ENCODE measurements at regions not wholly inside any gene's neighbourhood (a gene's known extent, or its start where the extent isn't known, plus 50 kb on each side); places are given as distances from the start of the nearest gene placed in this dataset.

GRCh38 chr2:41968182-41968578 lies 79.6 kb upstream of the PKDCC start:
- Histone ChIP-seq H3K4me3 (ENCODE audit: low read length) (no peak overlapping the region), H3K36me3 (ENCODE audit: insufficient read depth, low read length) (no peaks in the 10 kb centered on the region), H3K4me1 (ENCODE audit: insufficient read depth, low read length) (peaks cover 16% of the 10 kb centered on the region), H3K27me3 (ENCODE audit: insufficient read depth, low read length) (no peaks in the 10 kb centered on the region), H3K9me3 (ENCODE audit: insufficient read depth, low read depth, low read length) (no peaks in the 10 kb centered on the region), H3K9ac (ENCODE audit: low read depth, low read length) (no peak overlapping the region), H3K27ac (ENCODE audit: low read depth, low read length) (no peak overlapping the region)
- 44% methylated on average over 2 of the region's 2 CpGs for WGBS

- H3K9me3 ChIP-seq (ENCODE audit: insufficient read depth, low read depth, low read length) = no peaks in the 10 kb centered on the region
- H3K4me1 ChIP-seq (ENCODE audit: insufficient read depth, low read length) = peaks cover 2% of the 10 kb centered on the region; the same call in 1 of the 2 replicates
- no peaks in the 10 kb centered on the region for H3K27me3 ChIP-seq (ENCODE audit: insufficient read depth, low read length)
- WGBS = 77% methylated on average over 6 of the region's 8 CpGs
- H3K9ac ChIP-seq (ENCODE audit: low read depth, low read length) = no peak overlapping the region
- H3K4me3 ChIP-seq (ENCODE audit: low read length) = no peak overlapping the region
- H3K36me3 ChIP-seq (ENCODE audit: insufficient read depth, low read length) = no peaks in the 10 kb centered on the region
- H3K27ac ChIP-seq (ENCODE audit: low read depth, low read length) = no peak overlapping the region
These were observed 76.7 kb upstream of the PKDCC start for GRCh38 chr2:41970988-41971660.

GRCh38 chr2:41972179-41972578 lies 75.6 kb upstream of the PKDCC start:
- no peak overlapping the region for H3K4me3 ChIP-seq (ENCODE audit: low read length)
- H3K4me1 ChIP-seq (ENCODE audit: insufficient read depth, low read length) = peaks cover 2% of the 10 kb centered on the region; the same call in 1 of the 2 replicates
- no peaks in the 10 kb centered on the region for H3K36me3 ChIP-seq (ENCODE audit: insufficient read depth, low read length)
- no peak overlapping the region for H3K9ac ChIP-seq (ENCODE audit: low read depth, low read length)
- H3K27ac ChIP-seq (ENCODE audit: low read depth, low read length) = no peak overlapping the region
- 93% methylated on average over 2 of the region's 2 CpGs for WGBS
- no peaks in the 10 kb centered on the region for H3K27me3 ChIP-seq (ENCODE audit: insufficient read depth, low read length)
- H3K9me3 ChIP-seq (ENCODE audit: insufficient read depth, low read depth, low read length) = no peaks in the 10 kb centered on the region

GRCh38 chr2:41972819-41973218 lies 75.0 kb upstream of the PKDCC start:
- no peaks in the 10 kb centered on the region for H3K9me3 ChIP-seq (ENCODE audit: insufficient read depth, low read depth, low read length)
- H3K36me3 ChIP-seq (ENCODE audit: insufficient read depth, low read length) = no peaks in the 10 kb centered on the region
- H3K27me3 ChIP-seq (ENCODE audit: insufficient read depth, low read length) = no peaks in the 10 kb centered on the region
- H3K27ac ChIP-seq (ENCODE audit: low read depth, low read length) = no peak overlapping the region
- H3K9ac ChIP-seq (ENCODE audit: low read depth, low read length) = no peak overlapping the region
- peaks cover 2% of the 10 kb centered on the region; the same call in 1 of the 2 replicates for H3K4me1 ChIP-seq (ENCODE audit: insufficient read depth, low read length)
- H3K4me3 ChIP-seq (ENCODE audit: low read length) = no peak overlapping the region
- WGBS = 81% methylated on average over 7 of the region's 8 CpGs

- Histone ChIP-seq H3K36me3 (ENCODE audit: insufficient read depth, low read length) (no peaks in the 10 kb centered on the region), H3K9ac (ENCODE audit: low read depth, low read length) (no peak overlapping the region), H3K4me1 (ENCODE audit: insufficient read depth, low read length) (no peaks in the 10 kb centered on the region), H3K27ac (ENCODE audit: low read depth, low read length) (no peak overlapping the region), H3K27me3 (ENCODE audit: insufficient read depth, low read length) (no peaks in the 10 kb centered on the region), H3K9me3 (ENCODE audit: insufficient read depth, low read depth, low read length) (no peaks in the 10 kb centered on the region), H3K4me3 (ENCODE audit: low read length) (no peak overlapping the region)
- 85% methylated on average over 4 of the region's 4 CpGs for WGBS
These were observed 74.0 kb upstream of the PKDCC start for GRCh38 chr2:41973871-41974270.

GRCh38 chr2:41981417-41981816 lies 66.4 kb upstream of the PKDCC start:
- Histone ChIP-seq H3K9me3 (ENCODE audit: insufficient read depth, low read depth, low read length) (no peaks in the 10 kb centered on the region), H3K27me3 (ENCODE audit: insufficient read depth, low read length) (no peaks in the 10 kb centered on the region), H3K27ac (ENCODE audit: low read depth, low read length) (no peak overlapping the region), H3K9ac (ENCODE audit: low read depth, low read length) (no peak overlapping the region), H3K36me3 (ENCODE audit: insufficient read depth, low read length) (no peaks in the 10 kb centered on the region), H3K4me3 (ENCODE audit: low read length) (no peak overlapping the region), H3K4me1 (ENCODE audit: insufficient read depth, low read length) (no peaks in the 10 kb centered on the region)
- 80% methylated on average over 1 of the region's 1 CpG for WGBS

- Histone ChIP-seq H3K4me3 (ENCODE audit: low read length) (no peak overlapping the region), H3K9ac (ENCODE audit: low read depth, low read length) (no peak overlapping the region), H3K27ac (ENCODE audit: low read depth, low read length) (no peak overlapping the region), H3K36me3 (ENCODE audit: insufficient read depth, low read length) (no peaks in the 10 kb centered on the region), H3K27me3 (ENCODE audit: insufficient read depth, low read length) (no peaks in the 10 kb centered on the region), H3K4me1 (ENCODE audit: insufficient read depth, low read length) (peaks cover 6% of the 10 kb centered on the region; the same call in 1 of the 2 replicates), H3K9me3 (ENCODE audit: insufficient read depth, low read depth, low read length) (no peaks in the 10 kb centered on the region)
- 92% methylated on average over 5 of the region's 5 CpGs for WGBS
These were observed 62.2 kb upstream of the PKDCC start for GRCh38 chr2:41985573-41986095.

- H3K27me3 ChIP-seq (ENCODE audit: insufficient read depth, low read length) = no peaks in the 10 kb centered on the region
- H3K36me3 ChIP-seq (ENCODE audit: insufficient read depth, low read length) = no peaks in the 10 kb centered on the region
- 56% methylated on average over 3 of the region's 3 CpGs for WGBS
- H3K4me1 ChIP-seq (ENCODE audit: insufficient read depth, low read length) = peaks cover 6% of the 10 kb centered on the region; the same call in 1 of the 2 replicates
- H3K9me3 ChIP-seq (ENCODE audit: insufficient read depth, low read depth, low read length) = peaks cover 9% of the 10 kb centered on the region; the same call in 1 of the 2 replicates
- H3K27ac ChIP-seq (ENCODE audit: low read depth, low read length) = no peak overlapping the region
- no peak overlapping the region for H3K9ac ChIP-seq (ENCODE audit: low read depth, low read length)
- no peak overlapping the region for H3K4me3 ChIP-seq (ENCODE audit: low read length)
These were observed 58.2 kb upstream of the PKDCC start for GRCh38 chr2:41989501-41990180.

- Histone ChIP-seq H3K9ac (ENCODE audit: low read depth, low read length) (no peak overlapping the region), H3K4me1 (ENCODE audit: insufficient read depth, low read length) (peaks cover 6% of the 10 kb centered on the region; the same call in 1 of the 2 replicates), H3K27me3 (ENCODE audit: insufficient read depth, low read length) (no peaks in the 10 kb centered on the region), H3K4me3 (ENCODE audit: low read length) (no peak overlapping the region), H3K9me3 (ENCODE audit: insufficient read depth, low read depth, low read length) (peaks cover 11% of the 10 kb centered on the region), H3K27ac (ENCODE audit: low read depth, low read length) (no peak overlapping the region), H3K36me3 (ENCODE audit: insufficient read depth, low read length) (no peaks in the 10 kb centered on the region)
- WGBS = 62% methylated on average over 4 of the region's 4 CpGs
These were observed 57.6 kb upstream of the PKDCC start for GRCh38 chr2:41990245-41990644.

- no peak overlapping the region for H3K4me3 ChIP-seq (ENCODE audit: low read length)
- peaks cover 6% of the 10 kb centered on the region; the same call in 1 of the 2 replicates for H3K4me1 ChIP-seq (ENCODE audit: insufficient read depth, low read length)
- WGBS = 86% methylated on average over 4 of the region's 4 CpGs
- peaks cover 11% of the 10 kb centered on the region for H3K9me3 ChIP-seq (ENCODE audit: insufficient read depth, low read depth, low read length)
- no peak overlapping the region for H3K9ac ChIP-seq (ENCODE audit: low read depth, low read length)
- no peak overlapping the region for H3K27ac ChIP-seq (ENCODE audit: low read depth, low read length)
- no peaks in the 10 kb centered on the region for H3K36me3 ChIP-seq (ENCODE audit: insufficient read depth, low read length)
- no peaks in the 10 kb centered on the region for H3K27me3 ChIP-seq (ENCODE audit: insufficient read depth, low read length)
These were observed 57.1 kb upstream of the PKDCC start for GRCh38 chr2:41990688-41991087.

GRCh38 chr2:41992056-41992642 lies 55.7 kb upstream of the PKDCC start:
- peaks cover 6% of the 10 kb centered on the region; the same call in 1 of the 2 replicates for H3K4me1 ChIP-seq (ENCODE audit: insufficient read depth, low read length)
- no peak overlapping the region for H3K9ac ChIP-seq (ENCODE audit: low read depth, low read length)
- WGBS = 77% methylated on average over 1 of the region's 1 CpG

More at GRCh38 chr2:41992056-41992642, 55.7 kb upstream of the PKDCC start:
- no peaks in the 10 kb centered on the region for H3K36me3 ChIP-seq (ENCODE audit: insufficient read depth, low read length)
- no peak overlapping the region for H3K4me3 ChIP-seq (ENCODE audit: low read length)
- H3K9me3 ChIP-seq (ENCODE audit: insufficient read depth, low read depth, low read length) = peaks cover 11% of the 10 kb centered on the region
- H3K27me3 ChIP-seq (ENCODE audit: insufficient read depth, low read length) = no peaks in the 10 kb centered on the region
- no peak overlapping the region for H3K27ac ChIP-seq (ENCODE audit: low read depth, low read length)

All from HUES64 (cell line).